ENCODE measurements at regions not wholly inside any gene's neighbourhood (a gene's known extent, or its start where the extent isn't known, plus 50 kb on each side); places are given as distances from the start of the nearest gene placed in this dataset.

DNA sequence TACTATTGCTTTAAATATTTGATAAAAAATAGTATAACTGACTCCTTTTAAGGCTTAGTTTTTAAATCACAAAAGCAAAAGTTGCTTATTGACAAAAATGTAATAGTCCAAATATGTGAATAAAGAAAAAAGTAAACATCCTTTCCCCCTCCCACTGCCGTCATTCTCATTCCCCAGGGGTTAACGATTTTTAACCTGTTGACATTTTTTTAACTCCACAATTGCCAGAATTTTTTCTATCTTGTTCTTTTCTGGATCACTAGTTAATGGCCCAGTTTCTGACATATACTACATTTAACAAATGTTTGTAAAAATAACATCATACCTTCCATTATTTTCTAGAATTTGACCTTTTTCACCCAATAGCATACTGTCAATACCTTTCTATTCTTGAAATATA, 60.6 kb upstream of the TCF12 start:
- Histone ChIP-seq H2BK20ac (ENCODE audit: low read length) (no peak overlapping the region), H3K79me1 (ENCODE audit: low read depth, low read length) (no peaks in the 10 kb centered on the region), H3K56ac (replicated peaks; ENCODE audit: insufficient read length, low read depth, low read length) (no peak overlapping the region), H3K18ac (ENCODE audit: extremely low read depth, low read length) (no peak overlapping the region), H4K5ac (ENCODE audit: insufficient read length, low read depth, low read length) (no peak overlapping the region), H3K79me2 (ENCODE audit: control insufficient read depth in 1 of 2, insufficient read depth in 2 of 2, low read length in 2 of 2) (no peaks in the 10 kb centered on the region), H2AFZ (ENCODE audit: low read length) (no peak overlapping the region), H3K14ac (ENCODE audit: insufficient read length) (no peak overlapping the region), H2BK120ac (replicated peaks; ENCODE audit: low read depth, low read length) (no peak overlapping the region), H2BK12ac (ENCODE audit: low read depth, low read length) (no peak overlapping the region), H3K4me3 (ENCODE audit: extremely low read depth in 1 of 4, insufficient read depth in 2 of 4, low read depth in 3 of 4, low read length in 4 of 4) (no peak overlapping the region), H2AK5ac (ENCODE audit: low read depth, low read length) (no peak overlapping the region), H2BK5ac (ENCODE audit: low read depth, low read length) (no peak overlapping the region), H4K8ac (ENCODE audit: extremely low read depth, insufficient read depth, low read length) (no peak overlapping the region), H3K4me1 (replicated peaks in 1 of 4; ENCODE audit: control insufficient read depth in 3 of 4, insufficient read depth in 4 of 4, low read length in 3 of 4) (no peaks in the 10 kb centered on the region), H3K23ac (ENCODE audit: insufficient read length) (no peak overlapping the region), H2BK15ac (ENCODE audit: low read length) (no peak overlapping the region), H3K36me3 (ENCODE audit: control insufficient read depth in 2 of 4, insufficient read depth in 4 of 4, low read length in 3 of 4) (no peaks in the 10 kb centered on the region), H3K4me2 (ENCODE audit: insufficient read depth in 1 of 2, low read depth in 2 of 2, low read length in 2 of 2) (no peak overlapping the region), H3K27ac (ENCODE audit: low read depth, low read length) (no peak overlapping the region), H3K4ac (replicated peaks; ENCODE audit: insufficient read length, low read depth, low read length) (no peak overlapping the region), H3K9ac (replicated peaks in 1 of 4; ENCODE audit: extremely low read depth in 1 of 4, low read depth in 3 of 4, low read length in 3 of 4) (no peak overlapping the region), H3K9me3 (ENCODE audit: insufficient read depth in 2 of 2, low read depth in 1 of 2, low read length in 1 of 2) (no peaks in the 10 kb centered on the region), H4K20me1 (replicated peaks in 1 of 2; ENCODE audit: control insufficient read depth in 1 of 2, insufficient read depth in 2 of 2, low read length in 2 of 2) (no peaks in the 10 kb centered on the region), H3K27me3 (replicated peaks in 1 of 4; ENCODE audit: control insufficient read depth in 3 of 4, extremely low read depth in 1 of 4, insufficient read depth in 3 of 4, low read length in 3 of 4) (no peaks in the 10 kb centered on the region), H4K91ac (replicated peaks; ENCODE audit: insufficient read length, low read length) (no peak overlapping the region), H3K23me2 (ENCODE audit: low read depth, low read length) (no peaks in the 10 kb centered on the region; the same call in 1 of the 2 replicates)
- TF ChIP-seq KDM1A (IDR thresholded peaks at IDR 0.05; ENCODE audit: borderline replicate concordance, low read length) = no peak
- POLR2A ChIA-PET (ENCODE audit: partially characterized antibody) = no interaction called here
- DNase-seq (ENCODE audit: low read depth in 1 of 2, low spot score in 2 of 2) = no peak
- FAIRE-seq = no peak
- 50% methylated on average over 2 of the region's 2 CpGs; no CpG with 5 or more reads in 1 of the 2 experiments for WGBS, 2 experiments (ENCODE audit: extremely low coverage in 1 of 2, insufficient coverage in 1 of 2, insufficient read length in 1 of 2, insufficient replicate concordance in 2 of 2, low coverage in 1 of 2, low lambda C conversion rate in 2 of 2, missing lambda C conversion rate in 1 of 2)
- CTCF ChIA-PET (ENCODE audit: partially characterized antibody) = interaction anchor here (1.8 kb wide), 1 partner anchor 23 kb away, joined by 5 read pairs; no protein-coding TSS in a partner anchor
